ENCODE measurements at regions not wholly inside any gene's neighbourhood (a gene's known extent, or its start where the extent isn't known, plus 50 kb on each side); places are given as distances from the start of the nearest gene placed in this dataset.

DNA sequence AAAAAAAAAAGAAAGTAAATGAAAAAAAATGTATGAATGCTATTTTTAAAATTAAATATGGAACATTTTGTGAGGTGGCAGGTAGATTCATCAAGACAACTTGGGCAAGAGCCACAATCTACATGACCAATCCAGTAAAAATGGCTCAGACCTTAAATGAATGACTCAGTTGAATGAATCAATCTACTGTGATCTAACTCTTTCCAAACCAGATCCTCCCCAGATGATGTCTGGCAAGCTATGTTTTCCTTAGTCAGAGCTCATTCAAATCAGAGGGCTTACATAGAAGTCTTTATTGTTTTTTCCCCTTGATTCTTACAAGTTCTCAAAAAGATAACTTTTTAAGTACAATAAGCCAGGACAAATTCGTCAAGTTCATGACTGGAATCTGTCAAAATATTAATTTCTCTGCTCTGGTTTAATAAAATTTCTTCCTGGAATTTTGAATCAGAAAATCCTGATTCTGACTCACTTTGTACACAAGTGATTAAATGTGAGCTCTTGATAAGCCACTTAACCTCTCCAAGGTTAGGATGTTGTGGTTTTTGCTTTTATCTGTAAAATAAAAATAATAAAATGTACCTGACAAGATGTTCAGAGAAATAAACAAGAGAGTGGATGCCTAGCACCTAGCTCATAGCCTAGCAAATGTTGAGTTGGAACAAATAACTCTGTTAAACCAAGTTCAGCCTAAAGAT lies 105.6 kb upstream of the SMIM31 start:
- DNase-seq (ENCODE audit: low read depth in 1 of 2, low spot score in 2 of 2) = no peak
- no peak overlapping the region for H2BK20ac ChIP-seq (ENCODE audit: low read length)
- H3K4me1 ChIP-seq (replicated peaks in 1 of 4; ENCODE audit: control insufficient read depth in 3 of 4, insufficient read depth in 4 of 4, low read length in 3 of 4) = no peaks in the 10 kb centered on the region
- H4K8ac ChIP-seq (ENCODE audit: extremely low read depth, insufficient read depth, low read length) = no peak overlapping the region
- no peak for FAIRE-seq
- TF ChIP-seq SUZ12 (IDR thresholded peaks at IDR 0.05; ENCODE audit: low read length) (no peak), ASH2L (IDR thresholded peaks at IDR 0.05; ENCODE audit: low read length) (no peak), CREB1 (IDR thresholded peaks at IDR 0.05) (no peak), POU5F1 (IDR thresholded peaks at IDR 0.05; ENCODE audit: low read depth, low read length) (no peak), CHD1 (IDR thresholded peaks at IDR 0.05; ENCODE audit: low read depth, low read length) (no peak)
- WGBS, 2 experiments (ENCODE audit: extremely low coverage in 1 of 2, insufficient coverage in 1 of 2, insufficient read length in 1 of 2, insufficient replicate concordance in 2 of 2, low coverage in 1 of 2, low lambda C conversion rate in 2 of 2, missing lambda C conversion rate in 1 of 2) = 79% methylated on average over 1 of the region's 1 CpG; no CpG with 5 or more reads in 1 of the 2 experiments
- H3K27ac ChIP-seq (ENCODE audit: low read depth, low read length) = no peak overlapping the region
- no peak overlapping the region for H4K5ac ChIP-seq (ENCODE audit: insufficient read length, low read depth, low read length)
- no peak overlapping the region for H2BK15ac ChIP-seq (ENCODE audit: low read length)
- H2AK5ac ChIP-seq (ENCODE audit: low read depth, low read length) = no peak overlapping the region
- H2BK120ac ChIP-seq (replicated peaks; ENCODE audit: low read depth, low read length) = no peak overlapping the region
- no peak overlapping the region for H3K56ac ChIP-seq (replicated peaks; ENCODE audit: insufficient read length, low read depth, low read length)
- no peak overlapping the region for H3K4me3 ChIP-seq (ENCODE audit: extremely low read depth in 1 of 4, insufficient read depth in 2 of 4, low read depth in 3 of 4, low read length in 4 of 4)
- H3K27me3 ChIP-seq (replicated peaks in 1 of 4; ENCODE audit: control insufficient read depth in 3 of 4, extremely low read depth in 1 of 4, insufficient read depth in 3 of 4, low read length in 3 of 4) = no peaks in the 10 kb centered on the region
- no peaks in the 10 kb centered on the region for H3K9me3 ChIP-seq (ENCODE audit: insufficient read depth in 2 of 2, low read depth in 1 of 2, low read length in 1 of 2)
- no peak overlapping the region for H2BK5ac ChIP-seq (ENCODE audit: low read depth, low read length)
- H3K4ac ChIP-seq (replicated peaks; ENCODE audit: insufficient read length, low read depth, low read length) = no peak overlapping the region
- H4K91ac ChIP-seq (replicated peaks; ENCODE audit: insufficient read length, low read length) = no peak overlapping the region
- POLR2A ChIA-PET (ENCODE audit: partially characterized antibody) = no interaction called here
- no peak overlapping the region for H2BK12ac ChIP-seq (ENCODE audit: low read depth, low read length)
- no peaks in the 10 kb centered on the region for H3K79me2 ChIP-seq (ENCODE audit: control insufficient read depth in 1 of 2, insufficient read depth in 2 of 2, low read length in 2 of 2)
- H3K23me2 ChIP-seq (ENCODE audit: low read depth, low read length) = no peaks in the 10 kb centered on the region
- no peak overlapping the region for H3K9ac ChIP-seq (replicated peaks in 1 of 4; ENCODE audit: extremely low read depth in 1 of 4, low read depth in 3 of 4, low read length in 3 of 4)
- no peak overlapping the region for H3K14ac ChIP-seq (ENCODE audit: insufficient read length)
- no peak overlapping the region for H3K18ac ChIP-seq (ENCODE audit: extremely low read depth, low read length)
- H3K23ac ChIP-seq (ENCODE audit: insufficient read length) = no peak overlapping the region
- H3K79me1 ChIP-seq (ENCODE audit: low read depth, low read length) = no peaks in the 10 kb centered on the region
- no peak overlapping the region for H3K4me2 ChIP-seq (ENCODE audit: insufficient read depth in 1 of 2, low read depth in 2 of 2, low read length in 2 of 2)
- no peak overlapping the region for H2AFZ ChIP-seq (ENCODE audit: low read length)
- CTCF ChIA-PET (ENCODE audit: partially characterized antibody) = interaction anchor here (0.6 kb wide), 1 partner anchor 448 kb away, joined by 3 read pairs; no protein-coding TSS in a partner anchor
- H4K20me1 ChIP-seq (replicated peaks in 1 of 2; ENCODE audit: control insufficient read depth in 1 of 2, insufficient read depth in 2 of 2, low read length in 2 of 2) = no peaks in the 10 kb centered on the region
- no peaks in the 10 kb centered on the region for H3K36me3 ChIP-seq (ENCODE audit: control insufficient read depth in 2 of 4, insufficient read depth in 4 of 4, low read length in 3 of 4)

Measured in H1 (cell line).